Endothelial cell (in vitro differentiated cells): ENCODE measurements at regions not wholly inside any gene's neighbourhood (a gene's known extent, or its start where the extent isn't known, plus 50 kb on each side); places are given as distances from the start of the nearest gene placed in this dataset.

Experiments
- DNase-seq: peaks from one replicate; pipeline ENCODE4 v3.0.0; 2021; ENCODE audit warnings: low spot score
- H3K27ac Mint-ChIP-seq: one replicate; pipeline ENCODE4 v1.8.0; 2021; ENCODE audit warnings: mixed read lengths, inconsistent platforms; ENCODE audit not compliant: unreplicated experiment
- H3K27me3 Mint-ChIP-seq: one replicate; pipeline ENCODE4 v1.8.0; 2021; ENCODE audit warnings: mild to moderate bottlenecking, moderate library complexity, mixed read lengths, inconsistent platforms; ENCODE audit not compliant: unreplicated experiment
- H3K36me3 Mint-ChIP-seq: one replicate; pipeline ENCODE4 v1.8.0; 2021; ENCODE audit warnings: mild to moderate bottlenecking, low read depth, mixed read lengths, inconsistent platforms; ENCODE audit not compliant: unreplicated experiment
- H3K4me1 Mint-ChIP-seq: one replicate; pipeline ENCODE4 v1.8.0; 2021; ENCODE audit warnings: mild to moderate bottlenecking, mixed read lengths, inconsistent platforms; ENCODE audit not compliant: unreplicated experiment
- H3K4me3 Mint-ChIP-seq: one replicate; pipeline ENCODE4 v1.8.0; 2021; ENCODE audit warnings: mild to moderate bottlenecking, mixed read lengths, inconsistent platforms; ENCODE audit not compliant: unreplicated experiment
- H3K9me3 Mint-ChIP-seq: one replicate; pipeline ENCODE4 v1.8.0; 2021; ENCODE audit warnings: mixed read lengths, inconsistent platforms; ENCODE audit not compliant: unreplicated experiment
- TF ChIP-seq, protein P1 (sequence below): fragments of 200-600 bp; sonication (generic); IDR thresholded peaks from one replicate; pipeline ENCODE4 v1.5.0; 2021; ENCODE audit warnings: antibody characterized with exemption; ENCODE audit not compliant: unreplicated experiment

DNA sequence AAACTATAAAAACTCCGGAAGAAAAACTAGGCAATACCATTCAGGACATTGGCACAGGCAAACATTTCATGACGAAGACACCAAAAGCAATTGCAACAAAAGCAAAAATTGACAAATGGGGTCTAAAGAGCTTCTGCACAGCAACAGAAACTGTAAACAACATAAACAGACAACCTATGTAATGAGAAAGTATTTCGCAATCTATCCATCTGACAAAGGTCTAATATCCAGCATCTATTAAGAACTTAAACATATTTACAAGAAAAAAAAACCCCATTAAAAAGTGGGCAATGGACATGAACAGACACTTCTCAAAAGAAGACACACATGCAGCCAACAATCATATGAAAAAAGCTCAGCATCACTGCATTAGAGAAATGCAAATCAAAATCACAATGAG lies 498.6 kb downstream of the HINT1 start:
- Mint-ChIP-seq H3K4me1 (no peaks in the 10 kb centered on the region), H3K36me3 (peaks cover 4% of the 10 kb centered on the region), H3K27ac (no peak overlapping the region), H3K4me3 (no peak overlapping the region), H3K9me3 (no peaks in the 10 kb centered on the region), H3K27me3 (no peaks in the 10 kb centered on the region)
- DNase-seq: no peak
- TF ChIP-seq, protein P1, sequence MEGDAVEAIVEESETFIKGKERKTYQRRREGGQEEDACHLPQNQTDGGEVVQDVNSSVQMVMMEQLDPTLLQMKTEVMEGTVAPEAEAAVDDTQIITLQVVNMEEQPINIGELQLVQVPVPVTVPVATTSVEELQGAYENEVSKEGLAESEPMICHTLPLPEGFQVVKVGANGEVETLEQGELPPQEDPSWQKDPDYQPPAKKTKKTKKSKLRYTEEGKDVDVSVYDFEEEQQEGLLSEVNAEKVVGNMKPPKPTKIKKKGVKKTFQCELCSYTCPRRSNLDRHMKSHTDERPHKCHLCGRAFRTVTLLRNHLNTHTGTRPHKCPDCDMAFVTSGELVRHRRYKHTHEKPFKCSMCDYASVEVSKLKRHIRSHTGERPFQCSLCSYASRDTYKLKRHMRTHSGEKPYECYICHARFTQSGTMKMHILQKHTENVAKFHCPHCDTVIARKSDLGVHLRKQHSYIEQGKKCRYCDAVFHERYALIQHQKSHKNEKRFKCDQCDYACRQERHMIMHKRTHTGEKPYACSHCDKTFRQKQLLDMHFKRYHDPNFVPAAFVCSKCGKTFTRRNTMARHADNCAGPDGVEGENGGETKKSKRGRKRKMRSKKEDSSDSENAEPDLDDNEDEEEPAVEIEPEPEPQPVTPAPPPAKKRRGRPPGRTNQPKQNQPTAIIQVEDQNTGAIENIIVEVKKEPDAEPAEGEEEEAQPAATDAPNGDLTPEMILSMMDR: no peak

DNA sequence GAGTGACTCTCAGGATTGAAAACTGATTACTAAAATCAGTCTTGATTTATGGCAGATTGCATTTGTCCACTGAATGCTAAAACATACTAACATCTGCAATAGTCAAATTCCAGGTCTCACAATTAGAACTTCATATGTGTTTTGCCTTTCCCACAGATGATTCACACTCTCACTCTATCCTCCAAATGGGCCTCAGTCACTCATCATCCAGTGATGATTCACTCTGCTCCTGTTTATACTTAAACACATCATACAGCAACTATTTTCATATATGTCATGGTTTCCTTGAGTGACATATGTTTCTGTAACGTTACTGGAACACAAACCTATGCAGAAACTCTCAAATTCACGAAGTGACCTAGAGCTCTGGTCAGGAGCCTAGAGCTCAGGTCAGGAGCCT lies 512.9 kb downstream of the HINT1 start:
- Mint-ChIP-seq H3K9me3 (no peaks in the 10 kb centered on the region), H3K36me3 (no peaks in the 10 kb centered on the region), H3K27ac (no peak overlapping the region), H3K4me1 (peaks cover 8% of the 10 kb centered on the region), H3K27me3 (no peaks in the 10 kb centered on the region), H3K4me3 (no peak overlapping the region)
- TF ChIP-seq, protein P1: no peak
- no peak for DNase-seq

DNA sequence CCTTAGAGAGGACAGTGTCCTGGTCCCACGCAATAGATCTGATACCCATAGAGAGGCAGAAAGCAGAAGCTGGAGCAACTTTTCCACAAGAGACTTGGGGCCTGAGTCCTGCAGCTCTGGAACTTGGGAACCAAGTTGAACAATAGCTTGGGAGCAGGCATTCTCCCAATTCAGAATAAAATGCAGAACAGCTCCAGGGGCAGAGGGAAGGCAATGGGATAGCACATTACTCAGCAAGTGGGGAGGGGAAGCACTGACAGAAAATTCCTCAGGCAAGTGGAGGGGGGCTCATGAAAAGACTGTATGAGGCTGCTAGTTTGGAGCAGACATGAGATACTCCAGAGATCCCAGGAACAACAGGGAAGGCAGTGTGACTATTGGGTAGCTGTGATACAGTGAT lies 513.6 kb downstream of the HINT1 start:
- DNase-seq: no peak
- Mint-ChIP-seq H3K9me3 (no peaks in the 10 kb centered on the region), H3K27me3 (no peaks in the 10 kb centered on the region), H3K36me3 (no peaks in the 10 kb centered on the region), H3K27ac (no peak overlapping the region), H3K4me3 (no peak overlapping the region), H3K4me1 (peaks cover 8% of the 10 kb centered on the region)
- TF ChIP-seq, protein P1: no peak

DNA sequence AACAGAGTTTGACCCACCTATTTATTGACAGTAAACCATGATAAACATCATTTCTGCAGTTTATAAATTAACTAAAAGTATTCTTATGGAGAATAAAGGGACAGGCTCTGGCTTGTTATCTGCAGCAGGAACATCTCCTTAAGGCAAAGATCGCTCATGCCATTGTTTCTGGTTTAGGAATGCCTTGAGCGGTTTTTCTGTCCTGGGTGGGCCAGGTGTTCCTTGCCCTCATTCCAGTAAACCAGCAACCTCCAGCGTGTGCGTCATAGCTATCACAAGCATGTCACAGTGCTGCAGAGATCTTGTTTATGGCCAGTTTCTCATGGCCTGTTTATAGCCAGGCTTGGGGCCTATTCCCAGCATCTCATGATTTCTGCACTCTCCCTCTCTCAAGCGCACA lies 521.7 kb downstream of the HINT1 start:
- H3K9me3 Mint-ChIP-seq: peaks cover 4% of the 10 kb centered on the region
- H3K27me3 Mint-ChIP-seq: no peaks in the 10 kb centered on the region
- peaks cover 20% of the 10 kb centered on the region for H3K36me3 Mint-ChIP-seq
- H3K27ac Mint-ChIP-seq: no peak overlapping the region
- no peak overlapping the region for H3K4me3 Mint-ChIP-seq
- H3K4me1 Mint-ChIP-seq: no peaks in the 10 kb centered on the region
- no peak for DNase-seq
- TF ChIP-seq, protein P1: no peak

DNA sequence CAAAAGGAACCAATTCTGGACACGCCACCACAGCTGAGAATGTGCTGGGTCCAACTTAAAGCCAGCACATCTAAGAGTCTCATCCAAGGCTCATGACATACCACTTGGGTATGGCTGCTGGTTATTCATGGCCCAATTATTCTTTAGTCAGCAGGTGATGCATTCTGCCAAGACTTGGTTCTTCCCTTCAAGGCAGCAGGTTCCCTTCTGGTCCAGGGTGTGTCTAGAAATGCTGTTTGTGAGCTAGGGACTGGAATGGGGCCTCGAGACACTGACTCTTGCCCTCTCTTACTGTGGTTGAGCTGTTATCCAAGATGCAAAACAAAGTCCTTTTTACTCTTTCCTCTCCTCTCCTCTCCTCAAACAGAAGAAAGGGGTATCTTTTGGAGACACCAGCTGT lies 522.6 kb downstream of the HINT1 start:
- TF ChIP-seq, protein P1: no peak
- Mint-ChIP-seq H3K27me3 (no peaks in the 10 kb centered on the region), H3K27ac (no peak overlapping the region), H3K9me3 (peaks cover 4% of the 10 kb centered on the region), H3K36me3 (peaks cover 20% of the 10 kb centered on the region), H3K4me1 (no peaks in the 10 kb centered on the region), H3K4me3 (peak overlapping the region; percentile 25)
- no peak for DNase-seq
